ENCODE measurements at regions not wholly inside any gene's neighbourhood (a gene's known extent, or its start where the extent isn't known, plus 50 kb on each side); places are given as distances from the start of the nearest gene placed in this dataset.

GRCh38 chr20:24718277-24718676, 230.8 kb upstream of the CST7 start:
- ChIA-PET CTCF (no interaction called here), POLR2A (no interaction called here)
- Mint-ChIP-seq H3K27me3 (peaks cover 3% of the 10 kb centered on the region), H3K4me1 (no peaks in the 10 kb centered on the region), H3K4me3 (no peak overlapping the region), H3K36me3 (ENCODE audit: low read depth) (peaks cover 3% of the 10 kb centered on the region), H3K9me3 (peaks cover 7% of the 10 kb centered on the region), H3K27ac (no peak overlapping the region)
- no peak for DNase-seq
- intact Hi-C loops (cut with micrococcal nuclease): no loop called here
- no peak for ATAC-seq (ENCODE audit: low read depth)
- TF ChIP-seq CTCF (IDR thresholded peaks at IDR 0.05): no peak

DNA sequence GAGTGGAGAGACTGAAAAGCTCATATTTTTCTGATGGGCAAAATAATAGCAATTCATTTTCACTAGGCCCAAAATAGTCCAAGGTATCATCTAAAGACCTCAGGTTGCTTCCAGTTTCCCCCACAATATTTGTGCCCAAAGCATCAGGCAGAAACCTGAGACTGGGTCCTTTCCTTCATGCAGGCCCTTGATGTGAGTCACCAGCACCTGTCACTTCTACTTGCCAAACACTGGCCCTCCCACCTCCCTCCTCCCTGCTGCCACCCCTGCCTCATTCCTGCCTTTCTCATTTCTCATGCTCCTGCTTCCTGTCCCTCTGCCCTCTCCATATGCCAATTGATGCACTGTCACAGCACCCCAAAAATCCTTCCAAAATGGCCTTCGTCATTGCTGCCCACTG, 230.4 kb upstream of the CST7 start:
- Mint-ChIP-seq H3K9me3 (peaks cover 7% of the 10 kb centered on the region), H3K36me3 (ENCODE audit: low read depth) (no peaks in the 10 kb centered on the region), H3K4me1 (no peaks in the 10 kb centered on the region), H3K4me3 (no peak overlapping the region), H3K27me3 (peaks cover 6% of the 10 kb centered on the region), H3K27ac (no peak overlapping the region)
- no peak for TF ChIP-seq CTCF (IDR thresholded peaks at IDR 0.05)
- intact Hi-C loops (cut with micrococcal nuclease): no loop called here
- ATAC-seq (ENCODE audit: low read depth) (no peak), DNase-seq (no peak)
- ChIA-PET CTCF (no interaction called here), POLR2A (no interaction called here)

- intact Hi-C loops (cut with micrococcal nuclease): no loop called here
- Mint-ChIP-seq H3K4me3 (no peak overlapping the region), H3K27me3 (peaks cover 10% of the 10 kb centered on the region), H3K9me3 (no peaks in the 10 kb centered on the region), H3K36me3 (ENCODE audit: low read depth) (no peaks in the 10 kb centered on the region), H3K4me1 (no peaks in the 10 kb centered on the region), H3K27ac (no peak overlapping the region)
- ATAC-seq (ENCODE audit: low read depth): no peak
- POLR2A ChIA-PET: no interaction called here
- DNase-seq: no peak
- no peak for TF ChIP-seq CTCF (IDR thresholded peaks at IDR 0.05)
- CTCF ChIA-PET: no interaction called here
Observed at GRCh38 chr20:24720957-24721356, 228.1 kb upstream of the CST7 start.

GRCh38 chr20:24721891-24722568, 227.0 kb upstream of the CST7 start:
- Mint-ChIP-seq H3K27ac (no peak overlapping the region), H3K4me1 (no peaks in the 10 kb centered on the region), H3K4me3 (no peak overlapping the region), H3K27me3 (peaks cover 10% of the 10 kb centered on the region), H3K9me3 (no peaks in the 10 kb centered on the region), H3K36me3 (ENCODE audit: low read depth) (no peaks in the 10 kb centered on the region)
- intact Hi-C loops (cut with micrococcal nuclease): no loop called here
- DNase-seq (no peak), ATAC-seq (ENCODE audit: low read depth) (no peak)
- CTCF ChIA-PET: no interaction called here
- POLR2A ChIA-PET: no interaction called here
- TF ChIP-seq CTCF (IDR thresholded peaks at IDR 0.05): no peak

- ATAC-seq (ENCODE audit: low read depth) (no peak), DNase-seq (no peak)
- H3K4me1 Mint-ChIP-seq: no peaks in the 10 kb centered on the region
- ChIA-PET POLR2A (no interaction called here), CTCF (no interaction called here)
- H3K36me3 Mint-ChIP-seq (ENCODE audit: low read depth): no peaks in the 10 kb centered on the region
- H3K9me3 Mint-ChIP-seq: no peaks in the 10 kb centered on the region
- no peak overlapping the region for H3K4me3 Mint-ChIP-seq
- H3K27ac Mint-ChIP-seq: no peak overlapping the region
- H3K27me3 Mint-ChIP-seq: peaks cover 6% of the 10 kb centered on the region
- intact Hi-C loops (cut with micrococcal nuclease): no loop called here
- no peak for TF ChIP-seq CTCF (IDR thresholded peaks at IDR 0.05)
Observed at GRCh38 chr20:24722586-24722985, 226.5 kb upstream of the CST7 start.
